Dermis blood vessel endothelial cell (primary cell): ENCODE measurements at regions not wholly inside any gene's neighbourhood (a gene's known extent, or its start where the extent isn't known, plus 50 kb on each side); places are given as distances from the start of the nearest gene placed in this dataset.
A peak's percentile ranks its signal among the peaks of the same experiment; 100 is the strongest.
"Not testable (repeated sequence)": the region's sequence is repeated elsewhere in the genome, so short reads cannot be mapped to it uniquely, and the experiment has no call there.

ENCODE experiments used
- DNase-seq: peaks from one replicate; pipeline ENCODE4 v3.0.0; 2010

GRCh38 chr4:89492581-89493071 is 185.0 kb upstream of the GPRIN3 start:
- DNase-seq = peak; percentile 82

- no peak for DNase-seq
Observed at GRCh38 chr4:89491761-89492160, 184.2 kb upstream of the GPRIN3 start.

GRCh38 chr4:89489921-89490431 is 182.4 kb upstream of the GPRIN3 start:
- DNase-seq = not testable (repeated sequence)

GRCh38 chr4:89489338-89489771 is 181.8 kb upstream of the GPRIN3 start:
- peak; percentile 78 for DNase-seq

GRCh38 chr4:89488736-89489135 is 181.1 kb upstream of the GPRIN3 start:
- no peak for DNase-seq

- DNase-seq = no peak
Observed at GRCh38 chr4:89486673-89487072, 179.1 kb upstream of the GPRIN3 start.

- peak; percentile 83 for DNase-seq
Observed at GRCh38 chr4:89486042-89486441, 178.4 kb upstream of the GPRIN3 start.

- DNase-seq = no peak
Observed at GRCh38 chr4:89483833-89484232, 176.2 kb upstream of the GPRIN3 start.

- peak; percentile 37 for DNase-seq
Observed at GRCh38 chr4:89482926-89483595, 175.5 kb upstream of the GPRIN3 start.

- peak; percentile 89 for DNase-seq
Observed at GRCh38 chr4:89482251-89482650, 174.7 kb upstream of the GPRIN3 start.

GRCh38 chr4:89469930-89470375 is 162.4 kb upstream of the GPRIN3 start:
- peak; percentile 55 for DNase-seq

GRCh38 chr4:89469516-89469915 is 161.9 kb upstream of the GPRIN3 start:
- no peak for DNase-seq

GRCh38 chr4:89468602-89469001 is 161.0 kb upstream of the GPRIN3 start:
- DNase-seq = no peak

GRCh38 chr4:89463341-89463740 is 155.7 kb upstream of the GPRIN3 start:
- DNase-seq = no peak

GRCh38 chr4:89447543-89447942 is 139.9 kb upstream of the GPRIN3 start:
- no peak for DNase-seq

- no peak for DNase-seq
Observed at GRCh38 chr4:89446193-89446592, 138.6 kb upstream of the GPRIN3 start.

- DNase-seq = no peak
Observed at GRCh38 chr4:89439533-89439932, 131.9 kb upstream of the GPRIN3 start.

GRCh38 chr4:89438102-89438831 is 130.7 kb upstream of the GPRIN3 start:
- DNase-seq = peak; percentile 53

- peak; percentile 64 for DNase-seq
Observed at GRCh38 chr4:89434364-89434988, 126.9 kb upstream of the GPRIN3 start.

GRCh38 chr4:89427782-89428181 is 120.2 kb upstream of the GPRIN3 start:
- DNase-seq = no peak

GRCh38 chr4:89425023-89425422 is 117.4 kb upstream of the GPRIN3 start:
- DNase-seq = no peak

- no peak for DNase-seq
Observed at GRCh38 chr4:89422441-89422990, 114.9 kb upstream of the GPRIN3 start.

- DNase-seq = no peak
Observed at GRCh38 chr4:89420507-89420906, 112.9 kb upstream of the GPRIN3 start.
